Activated CD8-positive, alpha-beta memory T cell treated with anti-CD3 and anti-CD28 coated beads, Interleukin-2, amount 50 U/mL, for 24 hours (primary cell): ENCODE measurements at regions not wholly inside any gene's neighbourhood (a gene's known extent, or its start where the extent isn't known, plus 50 kb on each side); places are given as distances from the start of the nearest gene placed in this dataset.
"Not testable (repeated sequence)": the region's sequence is repeated elsewhere in the genome, so short reads cannot be mapped to it uniquely, and the experiment has no call there.

Experiments
- DNase-seq: peaks from one replicate; pipeline ENCODE4 v3.0.0-alpha.2; 2020; ENCODE audit errors: extremely low read depth

DNA sequence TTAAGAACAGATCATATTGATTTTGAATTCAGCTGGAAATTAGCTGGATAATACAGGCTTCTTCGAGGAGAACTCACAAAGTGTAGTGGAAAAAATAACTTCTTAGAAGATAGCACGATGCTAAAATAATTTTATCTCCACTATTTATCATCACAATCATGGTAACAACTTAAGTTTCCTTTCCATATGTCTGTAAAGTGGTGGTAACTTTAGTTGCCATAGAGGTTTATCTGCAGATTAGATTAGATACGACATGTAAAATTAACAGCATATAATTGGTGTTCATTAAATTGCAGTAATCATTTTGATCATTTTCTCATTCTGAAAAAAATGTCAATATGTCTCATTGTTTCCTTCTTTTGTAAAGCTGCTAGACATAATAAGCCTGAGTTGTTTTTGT, 921.5 kb downstream of the KCNT2 start:
- DNase-seq = no peak

DNA sequence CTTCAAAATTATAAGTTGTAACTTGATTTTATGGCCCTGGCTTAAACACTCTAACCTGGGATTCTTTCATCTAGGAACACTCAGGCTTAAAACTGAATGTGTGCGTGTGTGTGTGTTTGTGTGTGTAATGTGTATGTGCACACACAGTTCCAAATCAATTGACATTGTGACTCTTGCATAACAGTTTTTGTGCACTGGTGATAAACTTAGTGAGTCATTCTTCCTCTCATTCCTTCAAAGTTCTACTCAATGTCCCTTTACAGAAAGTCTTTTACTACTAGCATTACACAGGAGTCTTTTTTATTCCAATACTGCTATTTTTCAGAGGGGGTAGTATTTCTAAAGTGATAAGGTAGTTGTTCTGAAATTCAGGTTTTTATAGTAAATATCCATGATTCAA, 943.6 kb downstream of the KCNT2 start:
- DNase-seq = no peak

DNA sequence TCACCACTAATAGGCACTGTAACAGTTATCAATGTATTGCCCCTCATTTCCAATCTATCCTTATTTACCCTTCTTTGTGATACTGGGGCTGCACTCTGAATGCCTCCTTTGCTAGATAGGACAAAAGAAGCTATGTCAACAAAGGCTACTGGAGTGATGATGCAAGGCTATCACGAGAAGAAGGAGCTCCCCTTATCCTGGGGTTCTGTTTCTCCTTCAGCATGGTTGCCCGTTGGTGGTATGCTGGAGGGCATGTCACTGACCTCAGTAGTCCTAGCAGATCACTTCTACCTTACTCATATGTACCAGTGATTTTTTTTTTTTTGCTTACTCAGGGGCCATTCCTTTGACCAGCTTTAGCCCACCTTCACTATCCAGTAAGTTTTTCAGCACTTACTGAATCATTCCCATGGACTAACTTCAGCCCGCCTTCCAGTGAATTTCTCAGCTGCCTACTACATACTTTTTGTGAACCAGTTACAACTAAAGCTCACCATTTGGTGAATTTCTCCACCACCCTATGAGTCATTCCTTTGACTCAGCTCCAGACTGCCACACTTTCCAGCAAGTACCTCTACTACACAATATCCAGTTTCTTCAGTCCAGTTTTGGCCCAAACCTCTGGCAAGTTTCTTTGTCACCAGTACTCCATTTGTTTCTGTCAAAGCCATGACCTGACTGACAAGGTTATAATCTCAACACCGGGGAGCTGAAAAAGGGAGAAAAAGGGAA, 944.5 kb downstream of the KCNT2 start:
- no peak for DNase-seq

DNA sequence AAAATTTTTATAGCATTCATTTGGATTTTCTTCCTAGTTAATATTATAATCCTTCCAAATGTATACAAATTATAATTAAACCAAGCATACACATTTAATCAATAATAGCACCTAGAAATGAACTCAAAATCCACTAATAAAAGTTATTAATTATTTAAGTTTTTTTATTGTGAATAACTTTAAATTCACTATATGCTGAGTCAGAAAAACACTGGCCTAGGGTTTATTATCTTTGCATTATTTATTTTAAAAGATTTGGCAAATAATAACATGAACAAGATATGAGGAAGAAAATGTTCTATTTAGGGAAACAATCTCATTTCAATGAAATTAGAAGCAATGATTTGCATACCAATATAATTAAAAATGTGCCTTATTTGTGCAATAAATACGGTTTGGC, 951.5 kb downstream of the KCNT2 start:
- no peak for DNase-seq

DNA sequence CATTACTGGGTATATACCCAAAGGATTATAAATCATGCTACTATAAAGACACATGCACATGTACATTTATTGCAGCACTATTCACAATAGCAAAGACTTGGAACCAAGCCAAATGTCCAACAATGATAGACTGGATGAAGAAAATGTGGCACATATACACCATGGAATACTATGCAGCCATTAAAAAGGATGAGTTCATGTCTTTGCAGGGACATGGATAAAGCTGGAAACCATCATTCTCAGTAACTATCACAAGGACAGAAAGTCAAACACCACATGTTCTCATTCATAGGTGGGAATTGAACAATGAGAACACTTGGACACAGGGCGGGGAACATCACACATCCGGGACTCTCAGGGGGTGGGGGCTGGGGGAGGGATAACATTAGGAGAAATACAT, 959.4 kb downstream of the KCNT2 start:
- DNase-seq = not testable (repeated sequence)

DNA sequence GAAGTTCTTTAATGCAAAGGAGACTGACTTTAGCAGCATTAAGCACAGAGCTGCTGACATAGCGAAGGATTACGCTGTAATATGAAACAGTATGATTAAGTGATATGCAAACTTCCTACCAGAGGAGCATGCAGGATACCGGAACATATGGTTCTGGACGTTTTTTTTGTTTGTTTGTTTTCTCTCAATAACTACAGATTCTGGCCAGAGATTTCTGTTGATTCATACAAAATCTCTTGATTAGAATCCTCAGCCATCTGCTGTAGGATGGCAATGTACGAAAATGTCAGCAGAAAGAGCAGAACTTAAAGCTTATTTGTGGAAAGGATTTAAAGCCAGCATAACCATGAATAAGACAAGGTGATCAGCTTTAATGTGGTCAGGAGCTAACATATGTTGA, 970.7 kb downstream of the KCNT2 start:
- DNase-seq = no peak

DNA sequence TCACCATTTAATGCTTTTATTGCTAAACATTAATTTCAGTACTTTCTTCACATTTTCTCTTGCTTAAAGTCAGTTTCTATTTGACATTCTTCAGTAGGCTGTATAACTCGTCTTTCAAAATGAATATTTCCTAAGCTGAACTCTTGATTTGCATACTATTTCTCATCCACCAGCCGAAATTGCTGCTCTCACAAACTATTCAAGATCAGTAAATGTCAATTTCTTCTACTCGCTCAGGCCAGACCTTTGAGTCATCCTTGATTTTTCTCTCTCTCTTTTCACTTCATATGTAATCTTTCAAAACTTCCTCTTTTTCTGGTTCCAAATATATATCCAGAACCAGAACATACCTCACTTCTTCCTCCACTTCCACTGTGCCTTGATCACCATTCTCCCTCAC, 990.0 kb downstream of the KCNT2 start:
- DNase-seq = no peak

DNA sequence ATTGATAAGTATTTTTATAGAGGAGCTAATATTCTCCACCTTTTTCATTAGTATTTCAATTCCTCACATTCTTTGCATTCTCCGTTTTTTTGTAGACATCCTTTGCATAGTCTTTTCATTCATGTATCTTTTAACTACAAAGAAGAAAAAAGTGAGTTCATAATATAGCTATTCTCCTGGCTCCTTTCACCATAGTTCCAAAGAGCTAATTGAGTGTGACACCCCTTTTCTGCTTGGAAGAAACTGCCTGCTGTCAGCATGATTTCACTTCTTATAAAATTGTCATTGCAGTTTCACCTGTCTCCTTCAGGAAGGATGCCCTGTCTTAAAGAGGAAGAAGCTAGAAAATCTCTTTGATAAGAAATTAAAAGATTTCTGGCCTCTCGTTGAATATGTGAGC, 991.1 kb downstream of the KCNT2 start:
- DNase-seq = no peak

DNA sequence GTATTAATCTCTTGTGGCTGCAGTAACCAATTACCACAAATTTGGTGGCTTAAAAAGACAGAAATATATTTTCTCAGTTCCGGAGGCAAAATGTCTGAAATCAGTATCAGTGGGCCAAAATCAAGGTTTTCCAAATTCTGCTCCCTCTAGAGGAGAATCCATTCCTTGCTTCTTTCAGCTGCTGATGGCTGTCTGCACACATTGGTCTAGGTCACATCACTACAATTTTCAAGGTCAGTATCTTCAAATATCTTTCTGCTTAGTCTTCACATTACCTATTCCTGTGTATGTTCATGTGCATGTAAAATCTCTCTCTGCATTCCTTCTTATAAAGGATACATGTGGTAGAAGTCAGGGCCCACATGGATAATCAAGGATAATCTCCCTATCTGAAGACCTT, 999.4 kb downstream of the KCNT2 start:
- no peak for DNase-seq

DNA sequence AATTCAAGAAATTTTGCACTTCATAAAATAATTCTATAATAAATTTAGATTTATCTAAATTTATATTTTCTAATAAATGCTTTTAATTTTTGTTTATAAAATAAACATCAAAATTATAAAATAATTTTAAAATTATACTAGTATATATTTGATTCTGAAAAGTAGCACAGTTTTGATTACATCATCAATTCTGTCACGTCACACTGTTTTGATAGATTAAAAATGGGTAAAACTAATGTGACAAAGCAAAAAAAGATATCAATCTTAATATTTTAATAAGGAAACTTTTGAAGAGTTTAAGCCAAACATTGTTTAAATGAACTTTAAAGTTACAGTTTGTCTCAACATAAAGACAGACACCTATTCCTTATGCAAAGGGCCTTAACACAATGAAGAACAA, 1001.8 kb downstream of the KCNT2 start:
- DNase-seq = no peak

DNA sequence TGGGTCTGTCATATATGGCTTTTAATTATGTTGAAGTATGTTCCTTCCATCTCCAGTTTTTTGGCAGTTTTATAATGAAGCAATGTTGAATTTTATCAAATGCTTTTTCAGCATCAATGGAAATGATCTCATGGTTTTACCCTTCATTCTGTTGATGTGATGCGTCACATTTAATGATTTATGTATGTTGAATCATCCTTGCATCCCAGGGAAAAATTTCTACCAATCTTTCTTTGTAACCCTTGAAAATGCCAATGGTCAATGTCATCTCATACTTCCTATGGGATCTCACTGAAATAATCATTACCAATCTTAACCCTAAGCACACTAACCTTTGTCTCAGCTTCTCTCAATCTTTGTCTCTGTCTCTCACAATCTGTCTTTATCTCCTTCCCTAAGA, 1004.0 kb downstream of the KCNT2 start:
- no peak for DNase-seq

DNA sequence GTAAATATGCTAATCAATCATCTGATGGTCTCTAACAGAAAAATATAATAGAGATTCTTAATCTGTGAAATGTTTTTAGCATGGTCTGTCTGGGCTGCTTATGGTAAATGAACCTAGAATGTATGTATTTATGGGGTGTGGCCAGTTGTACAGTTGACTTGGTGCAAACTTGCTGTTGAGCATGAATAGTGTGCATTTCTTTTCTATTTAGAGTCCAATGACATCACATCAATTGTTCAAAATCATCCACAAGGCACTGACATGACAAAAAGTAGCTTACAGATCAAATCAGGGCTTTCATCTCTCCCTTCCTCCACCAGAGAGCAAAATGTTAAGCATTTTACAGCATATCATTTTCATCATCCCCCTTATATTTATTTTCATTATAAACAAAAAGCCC, 1010.3 kb downstream of the KCNT2 start:
- no peak for DNase-seq

DNA sequence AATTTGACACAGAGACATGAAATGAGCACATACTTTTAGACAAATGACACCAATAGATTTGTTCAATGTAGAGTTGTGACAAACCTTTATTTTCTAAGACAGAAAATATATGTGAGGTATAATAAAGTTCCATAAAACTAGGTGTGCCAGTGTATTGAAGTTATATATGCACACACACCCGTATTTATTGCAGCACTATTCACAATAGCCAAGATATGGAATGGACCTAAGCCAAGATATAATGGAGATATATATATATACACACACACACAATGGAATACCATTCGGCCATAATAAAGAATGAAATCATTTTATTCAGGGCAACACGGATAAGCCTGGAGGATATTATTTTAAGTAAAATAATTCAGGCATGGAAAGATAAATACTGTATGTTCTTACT, 1013.5 kb downstream of the KCNT2 start:
- no peak for DNase-seq

DNA sequence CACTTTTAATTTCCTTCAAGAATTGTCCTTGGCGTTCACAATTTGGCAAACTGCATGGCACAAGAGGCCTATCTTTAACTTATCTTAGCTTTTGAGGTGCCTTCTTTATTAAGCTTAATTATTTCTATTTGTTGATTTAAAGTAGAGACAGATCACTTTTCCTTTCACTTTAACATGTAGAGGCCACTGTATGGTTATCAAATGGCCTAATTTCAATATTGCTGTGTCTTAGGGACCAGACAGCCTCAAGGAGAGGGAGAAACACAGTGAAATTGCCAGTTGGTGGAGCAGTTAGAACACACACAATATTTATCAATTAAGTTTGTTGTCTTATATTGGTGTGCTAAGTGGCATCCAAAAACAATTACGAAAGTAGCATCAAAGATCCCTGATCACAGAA, 1013.9 kb downstream of the KCNT2 start:
- no peak for DNase-seq

DNA sequence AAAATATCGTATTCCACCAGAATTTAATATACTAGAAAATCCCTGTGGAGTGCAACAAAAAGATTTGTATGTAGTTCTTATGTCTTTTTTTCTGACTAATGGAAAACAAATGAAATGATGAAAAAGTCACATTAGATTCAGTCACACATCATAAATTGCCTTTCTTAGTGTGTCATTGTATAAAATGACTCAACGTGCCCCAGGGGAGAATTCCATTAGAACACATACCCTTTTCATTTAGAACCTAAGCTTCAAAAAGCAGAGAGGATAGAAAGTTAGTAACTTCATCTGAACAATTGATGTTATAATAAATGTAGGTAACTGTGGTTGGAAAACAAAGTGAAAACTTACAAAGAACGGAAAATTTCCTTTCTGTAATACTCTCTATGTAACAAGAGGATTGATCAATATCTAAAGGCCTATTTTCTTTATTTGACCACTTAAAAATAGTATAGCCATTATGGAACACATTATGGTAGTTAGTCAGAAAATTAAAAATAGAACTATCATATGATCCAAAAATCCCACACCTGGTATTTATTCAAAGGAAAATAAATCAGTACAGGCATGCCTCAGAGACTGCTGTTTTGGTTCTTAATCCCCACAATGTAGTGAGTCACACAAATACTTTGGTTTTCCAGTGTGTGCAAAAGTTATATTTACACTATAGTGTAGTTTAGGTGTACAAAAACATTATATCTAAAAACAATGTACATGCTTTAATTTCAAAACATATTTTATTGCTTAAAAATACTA, 1016.1 kb downstream of the KCNT2 start:
- no peak for DNase-seq

DNA sequence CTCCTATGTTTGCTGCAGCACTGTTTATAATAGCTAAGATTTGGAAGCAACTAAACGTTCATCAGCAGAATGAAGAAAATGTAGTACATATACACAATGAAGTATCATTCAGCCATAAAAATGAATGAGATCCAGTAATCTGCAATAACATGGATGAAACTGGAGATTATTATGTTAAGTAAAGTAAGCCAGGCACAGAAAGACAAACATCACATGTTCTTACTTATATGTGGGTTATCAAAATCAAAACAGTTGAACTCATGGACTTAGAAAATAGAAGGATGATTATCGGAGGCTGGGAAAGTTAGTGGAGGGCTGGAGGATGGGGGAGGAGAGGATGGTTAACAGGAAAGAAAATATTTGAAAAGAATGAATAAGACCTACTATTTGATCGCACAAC, 1017.6 kb downstream of the KCNT2 start:
- no peak for DNase-seq

DNA sequence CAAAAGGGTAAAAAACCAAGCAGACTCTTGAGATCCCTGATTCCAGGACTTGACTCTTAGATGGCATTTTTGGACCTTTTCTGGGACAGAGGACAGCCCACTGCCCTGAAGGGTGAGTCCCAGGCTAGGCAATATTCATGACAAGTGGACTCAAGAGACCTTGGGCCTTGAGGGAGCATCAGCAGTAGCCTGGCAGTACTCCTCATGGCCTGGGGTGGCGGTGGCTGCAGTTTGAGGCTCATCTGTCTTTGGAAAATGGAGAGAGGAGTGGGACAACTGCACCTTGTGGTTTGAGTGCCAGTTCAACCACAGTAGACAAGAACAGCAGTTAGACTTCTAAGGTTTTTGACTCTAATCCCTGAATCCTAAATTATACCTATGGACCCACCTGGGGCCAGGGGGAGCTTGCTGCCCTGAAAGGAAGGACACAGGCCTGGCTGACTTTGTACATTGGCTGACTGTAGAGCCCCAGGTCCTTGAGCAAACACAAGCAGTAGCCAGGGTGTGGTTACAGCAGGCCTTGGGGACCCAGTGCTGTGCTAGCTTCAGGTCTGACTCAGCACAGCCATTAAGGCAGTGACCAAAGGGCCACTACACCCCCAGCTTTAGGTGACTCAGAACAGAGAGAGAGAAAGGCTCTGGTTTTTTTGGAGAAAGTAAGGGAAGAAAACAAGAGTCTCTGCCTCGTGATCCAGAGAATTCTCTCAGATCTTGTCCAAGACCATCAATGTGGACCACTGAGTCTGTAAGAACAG, 1023.2 kb downstream of the KCNT2 start:
- no peak for DNase-seq

DNA sequence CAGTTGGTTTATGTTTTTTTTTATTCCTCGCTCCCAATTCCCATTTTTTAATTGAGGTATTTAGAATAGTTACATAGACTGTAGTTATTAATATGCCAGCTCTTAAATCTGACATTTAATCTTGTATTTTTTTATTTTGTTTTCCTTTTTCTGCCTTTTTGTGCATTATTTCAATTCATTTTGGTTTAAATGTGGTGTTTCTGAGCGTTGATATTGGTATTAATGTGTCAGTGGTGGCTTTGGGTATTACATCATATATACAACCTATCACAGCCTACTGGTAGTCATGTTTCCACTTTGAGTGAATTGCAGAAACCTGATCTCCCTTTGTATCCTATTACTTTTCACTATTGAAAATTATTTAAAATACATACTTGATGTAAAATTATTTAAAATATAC, 1027.3 kb downstream of the KCNT2 start:
- no peak for DNase-seq

DNA sequence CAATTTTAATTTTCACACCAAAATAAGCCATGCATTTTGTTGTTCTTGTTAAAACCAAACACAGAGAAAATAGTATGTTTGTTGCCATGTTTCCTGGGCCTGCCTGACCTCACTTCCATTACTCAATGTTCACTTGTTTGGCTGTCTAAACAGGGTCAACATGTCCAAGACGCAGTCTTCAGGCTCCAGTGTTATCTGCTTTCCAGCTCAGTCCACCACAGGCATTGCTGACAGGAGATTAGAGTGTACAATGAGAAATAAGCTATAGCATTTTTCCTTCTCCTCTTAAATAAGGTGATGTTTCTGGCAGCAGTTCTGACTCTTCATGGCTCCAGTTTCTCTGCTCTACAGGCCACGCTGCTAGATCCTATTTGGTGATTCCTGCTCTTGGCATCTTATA, 1030.5 kb downstream of the KCNT2 start:
- no peak for DNase-seq

DNA sequence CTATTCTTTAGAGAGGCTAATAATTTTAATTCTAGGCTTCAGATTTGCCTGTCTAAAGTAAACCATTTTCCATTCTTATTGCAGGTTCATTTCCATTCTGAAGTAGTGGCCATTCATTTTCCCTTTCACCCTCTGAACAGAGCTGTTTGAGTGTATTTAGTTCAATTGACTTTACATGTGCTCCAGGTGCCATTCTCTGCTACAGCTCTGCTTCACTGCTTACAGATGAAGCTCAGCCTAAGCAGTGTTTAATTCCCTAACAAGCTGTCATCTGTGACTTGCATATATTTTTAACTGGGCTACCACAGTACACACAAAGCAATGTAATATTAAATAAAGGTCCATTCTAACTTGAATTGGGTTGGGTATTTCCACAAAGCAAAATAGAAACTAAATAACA, 1031.6 kb downstream of the KCNT2 start:
- no peak for DNase-seq

DNA sequence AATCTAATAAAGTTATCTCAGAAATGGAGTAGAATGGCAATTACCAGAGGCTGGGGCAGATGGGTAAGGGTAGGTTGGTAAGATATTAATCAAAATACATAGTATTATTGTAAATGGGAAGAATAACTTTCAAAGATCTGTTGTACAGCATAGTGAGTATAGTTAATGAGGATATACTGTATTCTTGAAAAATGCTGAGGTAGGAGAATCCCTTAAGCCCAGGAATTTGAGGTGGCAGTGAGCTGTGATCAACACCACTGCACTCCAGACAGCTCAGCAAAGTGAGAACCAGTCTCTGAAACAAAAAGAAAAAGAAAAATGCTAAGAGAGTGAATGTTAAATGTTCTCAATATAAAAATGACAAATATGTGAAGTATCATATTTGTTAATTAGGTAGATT, 1033.7 kb downstream of the KCNT2 start:
- DNase-seq = no peak

DNA sequence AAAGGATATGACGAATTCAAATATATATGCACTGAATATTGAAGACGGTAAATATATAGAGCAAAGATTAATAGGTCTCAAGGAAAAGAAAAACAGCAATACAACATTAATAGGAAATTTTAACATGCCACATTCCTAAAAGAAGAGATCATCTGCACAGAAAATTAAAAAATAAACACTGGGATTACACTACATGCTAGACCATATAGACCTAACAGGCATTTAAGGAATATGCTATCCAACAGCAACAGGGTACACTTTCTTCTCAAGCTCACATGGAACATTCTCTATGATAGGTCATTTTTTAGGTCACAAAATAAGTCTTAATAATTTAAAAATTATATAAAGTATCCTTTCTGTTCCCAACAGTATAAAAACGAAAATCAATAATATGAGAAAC, 1038.3 kb downstream of the KCNT2 start:
- DNase-seq = no peak

DNA sequence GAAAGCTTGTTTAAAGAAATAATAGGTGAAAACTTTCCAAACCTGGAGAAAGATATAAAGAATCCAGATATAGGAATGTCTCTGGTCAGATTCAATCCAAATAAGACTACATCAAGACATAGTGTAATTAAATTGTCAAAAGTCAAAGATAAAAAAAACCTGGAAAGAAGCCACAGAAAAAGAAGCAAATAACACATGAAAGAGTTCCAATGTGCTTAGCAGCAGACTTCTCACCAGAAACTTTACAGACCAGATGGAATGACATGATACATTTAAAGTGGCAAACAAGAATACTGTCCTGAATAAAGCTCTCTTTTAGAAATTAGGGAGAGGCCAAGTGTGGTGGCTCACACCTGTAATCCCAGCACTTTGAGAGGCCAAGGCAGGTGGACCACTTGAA, 1039.9 kb downstream of the KCNT2 start:
- DNase-seq = no peak
